ENCODE measurements at regions not wholly inside any gene's neighbourhood (a gene's known extent, or its start where the extent isn't known, plus 50 kb on each side); places are given as distances from the start of the nearest gene placed in this dataset.

DNA sequence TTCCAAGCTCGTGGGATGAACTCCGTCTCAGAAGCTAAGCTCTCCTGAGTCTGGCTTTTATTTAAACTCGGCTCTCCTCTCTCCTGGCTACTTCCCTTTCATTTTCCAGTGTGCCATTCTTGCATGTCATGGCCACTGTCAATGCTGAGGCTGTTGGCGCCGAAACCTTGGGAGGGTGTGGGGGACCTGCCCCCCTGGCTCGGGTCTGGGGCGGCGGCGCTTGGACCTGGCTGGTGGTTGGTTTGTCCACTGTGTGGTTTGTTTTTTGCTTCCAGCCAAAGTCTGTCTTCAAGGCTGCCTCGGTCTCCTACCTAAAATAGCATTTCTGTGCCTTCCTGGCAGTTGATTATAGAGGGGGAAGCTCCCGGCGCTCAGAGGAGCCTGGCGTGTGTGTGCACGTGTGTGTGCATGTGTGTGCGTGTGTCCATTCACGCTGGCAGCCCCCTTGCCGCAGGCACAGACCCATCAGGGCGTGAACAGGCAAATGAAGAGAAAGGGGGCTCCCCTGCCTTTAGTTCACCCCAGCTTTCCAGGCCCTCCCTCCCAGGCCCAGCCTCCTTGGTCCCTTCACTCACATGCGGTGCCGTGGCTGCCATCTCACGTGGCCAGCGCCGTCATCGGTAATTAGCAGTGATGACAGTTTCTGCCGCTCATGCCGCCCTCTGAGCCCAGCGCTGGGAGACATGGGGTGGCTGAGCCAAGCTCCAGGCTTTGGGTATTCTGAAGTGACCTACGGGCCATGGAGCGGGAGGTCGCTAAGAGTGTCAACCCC is 179.9 kb downstream of the SEC14L1 start:
- no peak for TF ChIP-seq POLR2A (IDR thresholded peaks at IDR 0.05)
- TF ChIP-seq, protein P1, sequence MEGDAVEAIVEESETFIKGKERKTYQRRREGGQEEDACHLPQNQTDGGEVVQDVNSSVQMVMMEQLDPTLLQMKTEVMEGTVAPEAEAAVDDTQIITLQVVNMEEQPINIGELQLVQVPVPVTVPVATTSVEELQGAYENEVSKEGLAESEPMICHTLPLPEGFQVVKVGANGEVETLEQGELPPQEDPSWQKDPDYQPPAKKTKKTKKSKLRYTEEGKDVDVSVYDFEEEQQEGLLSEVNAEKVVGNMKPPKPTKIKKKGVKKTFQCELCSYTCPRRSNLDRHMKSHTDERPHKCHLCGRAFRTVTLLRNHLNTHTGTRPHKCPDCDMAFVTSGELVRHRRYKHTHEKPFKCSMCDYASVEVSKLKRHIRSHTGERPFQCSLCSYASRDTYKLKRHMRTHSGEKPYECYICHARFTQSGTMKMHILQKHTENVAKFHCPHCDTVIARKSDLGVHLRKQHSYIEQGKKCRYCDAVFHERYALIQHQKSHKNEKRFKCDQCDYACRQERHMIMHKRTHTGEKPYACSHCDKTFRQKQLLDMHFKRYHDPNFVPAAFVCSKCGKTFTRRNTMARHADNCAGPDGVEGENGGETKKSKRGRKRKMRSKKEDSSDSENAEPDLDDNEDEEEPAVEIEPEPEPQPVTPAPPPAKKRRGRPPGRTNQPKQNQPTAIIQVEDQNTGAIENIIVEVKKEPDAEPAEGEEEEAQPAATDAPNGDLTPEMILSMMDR (IDR thresholded peaks at IDR 0.05), result no peak
- TF ChIP-seq EP300 (IDR thresholded peaks at IDR 0.05; ENCODE audit: low read depth), result no peak

Data from transverse colon (tissue), 3 donors.